ENCODE measurements at regions not wholly inside any gene's neighbourhood (a gene's known extent, or its start where the extent isn't known, plus 50 kb on each side); places are given as distances from the start of the nearest gene placed in this dataset.

- in situ Hi-C loops (cut with HindIII; ENCODE audit: low sequenced_read_pairs): no loop called here
Observed at GRCh38 chr15:95266451-95267061, 1035.2 kb downstream of the MCTP2 start.

- in situ Hi-C loops (cut with HindIII; ENCODE audit: low sequenced_read_pairs): no loop called here
Observed at GRCh38 chr15:95267481-95267880, 1036.1 kb downstream of the MCTP2 start.

GRCh38 chr15:95269242-95270183 lies 1038.2 kb downstream of the MCTP2 start:
- in situ Hi-C loops (cut with HindIII; ENCODE audit: low sequenced_read_pairs): no loop called here

- in situ Hi-C loops (cut with HindIII; ENCODE audit: low sequenced_read_pairs): no loop called here
Observed at GRCh38 chr15:95274101-95274500, 1042.7 kb downstream of the MCTP2 start.

GRCh38 chr15:95277266-95277665 lies 1045.9 kb downstream of the MCTP2 start:
- in situ Hi-C loops (cut with HindIII; ENCODE audit: low sequenced_read_pairs): no loop called here

- in situ Hi-C loops (cut with HindIII; ENCODE audit: low sequenced_read_pairs): no loop called here
Observed at GRCh38 chr15:95278532-95279245, 1047.3 kb downstream of the MCTP2 start.

- in situ Hi-C loops (cut with HindIII; ENCODE audit: low sequenced_read_pairs): loop anchor here (10.0 kb wide), 1 partner anchor 285 kb away; no protein-coding TSS in a partner anchor
Observed at GRCh38 chr15:95279277-95280019, 1048.1 kb downstream of the MCTP2 start.

GRCh38 chr15:95280711-95281110 lies 1049.3 kb downstream of the MCTP2 start:
- in situ Hi-C loops (cut with HindIII; ENCODE audit: low sequenced_read_pairs): loop anchor here (10.0 kb wide), 1 partner anchor 284 kb away; no protein-coding TSS in a partner anchor

- in situ Hi-C loops (cut with HindIII; ENCODE audit: low sequenced_read_pairs): loop anchor here (10.0 kb wide), 1 partner anchor 283 kb away; no protein-coding TSS in a partner anchor
Observed at GRCh38 chr15:95281470-95281869, 1049.0 kb upstream of the NR2F2 start.

GRCh38 chr15:95284492-95284891 lies 1046.0 kb upstream of the NR2F2 start:
- in situ Hi-C loops (cut with HindIII; ENCODE audit: low sequenced_read_pairs): loop anchor here (10.0 kb wide), 1 partner anchor 280 kb away; no protein-coding TSS in a partner anchor

GRCh38 chr15:95284933-95285421 lies 1045.5 kb upstream of the NR2F2 start:
- in situ Hi-C loops (cut with HindIII; ENCODE audit: low sequenced_read_pairs): loop anchor here (10.0 kb wide), 1 partner anchor 280 kb away; no protein-coding TSS in a partner anchor

GRCh38 chr15:95286352-95286880 lies 1044.1 kb upstream of the NR2F2 start:
- in situ Hi-C loops (cut with HindIII; ENCODE audit: low sequenced_read_pairs): loop anchor here (10.0 kb wide), 1 partner anchor 278 kb away; no protein-coding TSS in a partner anchor

- in situ Hi-C loops (cut with HindIII; ENCODE audit: low sequenced_read_pairs): loop anchor here (10.0 kb wide), 1 partner anchor 277 kb away; no protein-coding TSS in a partner anchor
Observed at GRCh38 chr15:95287720-95288103, 1042.8 kb upstream of the NR2F2 start.

- in situ Hi-C loops (cut with HindIII; ENCODE audit: low sequenced_read_pairs): loop anchor here (10.0 kb wide), 1 partner anchor 276 kb away; no protein-coding TSS in a partner anchor
Observed at GRCh38 chr15:95288626-95289025, 1041.9 kb upstream of the NR2F2 start.

GRCh38 chr15:95290176-95290974 lies 1040.1 kb upstream of the NR2F2 start:
- in situ Hi-C loops (cut with HindIII; ENCODE audit: low sequenced_read_pairs): no loop called here

- in situ Hi-C loops (cut with HindIII; ENCODE audit: low sequenced_read_pairs): no loop called here
Observed at GRCh38 chr15:95291898-95292472, 1038.5 kb upstream of the NR2F2 start.

GRCh38 chr15:95292785-95293450 lies 1037.6 kb upstream of the NR2F2 start:
- in situ Hi-C loops (cut with HindIII; ENCODE audit: low sequenced_read_pairs): no loop called here

- in situ Hi-C loops (cut with HindIII; ENCODE audit: low sequenced_read_pairs): no loop called here
Observed at GRCh38 chr15:95293456-95294031, 1037.0 kb upstream of the NR2F2 start.
